Fibroblast of mammary gland (primary cell): ENCODE measurements at regions not wholly inside any gene's neighbourhood (a gene's known extent, or its start where the extent isn't known, plus 50 kb on each side); places are given as distances from the start of the nearest gene placed in this dataset.

ENCODE experiments used
- DNase-seq: peaks from one replicate; pipeline ENCODE4 v3.0.0-alpha.2; 2010; ENCODE audit warnings: low read depth
- H3K4me3 ChIP-seq: 2 replicates; pipeline ENCODE4 v1.5.1; 2011; ENCODE audit warnings: low read depth, mild to moderate bottlenecking, low read length, moderate library complexity; ENCODE audit not compliant: control insufficient read depth
- TF ChIP-seq, protein P1 (sequence below): conservative IDR thresholded peaks from 2 replicates; pipeline ENCODE4 v1.5.1; 2011; ENCODE audit warnings: low read depth, low read length, inconsistent platforms; ENCODE audit not compliant: control insufficient read depth, insufficient read depth

DNA sequence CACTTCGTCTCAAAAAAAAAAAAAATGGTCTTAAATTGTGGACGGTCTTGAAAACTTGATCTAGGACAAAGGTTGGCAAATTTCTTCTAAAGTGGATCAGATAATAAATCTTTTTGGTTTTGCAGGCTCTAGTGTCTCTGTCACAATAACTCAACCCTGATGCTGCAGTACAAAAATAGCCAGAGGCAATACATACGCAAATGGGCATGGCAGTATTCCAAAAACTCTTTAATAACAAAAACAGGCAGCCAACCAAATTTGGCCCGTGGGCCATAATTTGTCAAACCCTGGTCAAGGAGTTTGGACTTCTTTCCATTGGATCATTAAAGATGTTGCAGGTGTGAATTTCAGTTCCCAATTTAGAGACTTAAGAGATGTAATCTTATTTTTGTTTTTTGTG lies 93.5 kb upstream of the MRI1 start:
- TF ChIP-seq, protein P1, sequence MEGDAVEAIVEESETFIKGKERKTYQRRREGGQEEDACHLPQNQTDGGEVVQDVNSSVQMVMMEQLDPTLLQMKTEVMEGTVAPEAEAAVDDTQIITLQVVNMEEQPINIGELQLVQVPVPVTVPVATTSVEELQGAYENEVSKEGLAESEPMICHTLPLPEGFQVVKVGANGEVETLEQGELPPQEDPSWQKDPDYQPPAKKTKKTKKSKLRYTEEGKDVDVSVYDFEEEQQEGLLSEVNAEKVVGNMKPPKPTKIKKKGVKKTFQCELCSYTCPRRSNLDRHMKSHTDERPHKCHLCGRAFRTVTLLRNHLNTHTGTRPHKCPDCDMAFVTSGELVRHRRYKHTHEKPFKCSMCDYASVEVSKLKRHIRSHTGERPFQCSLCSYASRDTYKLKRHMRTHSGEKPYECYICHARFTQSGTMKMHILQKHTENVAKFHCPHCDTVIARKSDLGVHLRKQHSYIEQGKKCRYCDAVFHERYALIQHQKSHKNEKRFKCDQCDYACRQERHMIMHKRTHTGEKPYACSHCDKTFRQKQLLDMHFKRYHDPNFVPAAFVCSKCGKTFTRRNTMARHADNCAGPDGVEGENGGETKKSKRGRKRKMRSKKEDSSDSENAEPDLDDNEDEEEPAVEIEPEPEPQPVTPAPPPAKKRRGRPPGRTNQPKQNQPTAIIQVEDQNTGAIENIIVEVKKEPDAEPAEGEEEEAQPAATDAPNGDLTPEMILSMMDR: no peak
- DNase-seq: no peak
- no peak overlapping the region for H3K4me3 ChIP-seq

DNA sequence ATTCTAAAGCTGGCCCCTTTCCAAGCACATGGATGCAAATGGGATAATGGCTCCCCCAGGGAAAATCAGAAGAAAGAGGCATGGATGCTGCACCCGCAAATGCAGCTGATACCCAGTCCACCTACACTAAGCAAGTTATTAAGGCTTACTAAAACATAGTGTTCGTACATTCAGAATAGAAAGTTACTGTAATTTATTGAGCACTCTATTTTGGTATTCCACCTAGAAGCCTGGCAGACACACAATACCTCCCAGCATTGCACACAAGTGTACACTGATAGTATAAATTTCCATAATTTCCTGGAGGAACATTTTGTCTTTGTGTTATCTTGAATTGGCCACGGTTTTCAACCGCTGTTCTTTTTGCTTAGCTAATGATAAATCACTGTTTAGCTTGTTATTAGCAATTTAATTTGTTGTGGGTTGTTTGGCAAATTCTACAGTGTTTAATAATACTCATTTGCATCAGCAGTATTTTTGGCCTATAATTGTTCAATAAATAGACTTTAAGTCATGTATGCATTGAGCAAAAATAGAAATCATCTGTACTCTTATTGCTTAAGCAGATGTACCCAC lies 94.5 kb upstream of the MRI1 start:
- TF ChIP-seq, protein P1: no peak
- no peak overlapping the region for H3K4me3 ChIP-seq
- no peak for DNase-seq

DNA sequence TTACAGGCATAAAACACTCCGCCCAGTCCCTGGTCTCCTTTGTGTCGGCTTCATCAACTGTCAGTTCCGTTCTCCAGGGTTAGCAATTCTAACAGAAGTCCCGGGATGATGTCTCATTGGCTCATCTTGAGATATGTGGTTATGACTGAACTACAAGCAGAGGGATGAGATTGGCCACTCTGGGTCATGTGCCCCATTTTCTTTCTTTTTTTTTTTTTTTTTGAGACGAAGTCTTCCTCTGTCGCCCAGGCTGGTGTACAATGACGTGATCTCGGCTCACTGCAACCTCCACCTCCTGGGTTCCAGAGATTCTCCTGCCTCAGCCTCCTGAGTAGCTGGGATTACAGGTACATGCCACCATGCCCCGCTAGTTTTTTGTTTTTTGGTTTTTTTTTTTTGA lies 95.4 kb upstream of the MRI1 start:
- TF ChIP-seq, protein P1: no peak
- DNase-seq: no peak
- no peak overlapping the region for H3K4me3 ChIP-seq

DNA sequence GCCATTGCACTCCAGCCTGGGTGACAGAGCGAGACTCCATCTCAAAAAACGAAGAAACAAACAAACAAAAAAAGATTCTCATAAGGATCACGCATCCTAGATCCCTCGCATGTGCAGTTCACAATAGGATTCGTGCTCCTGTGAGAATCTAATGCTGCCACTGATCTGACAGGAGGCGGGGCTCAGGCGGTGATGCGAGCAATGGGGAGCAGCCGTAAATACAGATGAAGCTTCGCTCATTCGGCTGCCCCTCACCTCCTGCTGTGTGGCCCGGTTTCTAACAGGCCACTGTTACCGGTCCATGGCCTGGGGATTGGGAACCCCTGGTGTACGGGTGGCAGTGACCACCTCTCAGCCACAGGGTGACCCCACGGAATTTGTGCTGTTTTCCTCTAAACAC lies 98.2 kb upstream of the MRI1 start:
- TF ChIP-seq, protein P1: no peak
- no peak for DNase-seq
- H3K4me3 ChIP-seq: no peak overlapping the region

DNA sequence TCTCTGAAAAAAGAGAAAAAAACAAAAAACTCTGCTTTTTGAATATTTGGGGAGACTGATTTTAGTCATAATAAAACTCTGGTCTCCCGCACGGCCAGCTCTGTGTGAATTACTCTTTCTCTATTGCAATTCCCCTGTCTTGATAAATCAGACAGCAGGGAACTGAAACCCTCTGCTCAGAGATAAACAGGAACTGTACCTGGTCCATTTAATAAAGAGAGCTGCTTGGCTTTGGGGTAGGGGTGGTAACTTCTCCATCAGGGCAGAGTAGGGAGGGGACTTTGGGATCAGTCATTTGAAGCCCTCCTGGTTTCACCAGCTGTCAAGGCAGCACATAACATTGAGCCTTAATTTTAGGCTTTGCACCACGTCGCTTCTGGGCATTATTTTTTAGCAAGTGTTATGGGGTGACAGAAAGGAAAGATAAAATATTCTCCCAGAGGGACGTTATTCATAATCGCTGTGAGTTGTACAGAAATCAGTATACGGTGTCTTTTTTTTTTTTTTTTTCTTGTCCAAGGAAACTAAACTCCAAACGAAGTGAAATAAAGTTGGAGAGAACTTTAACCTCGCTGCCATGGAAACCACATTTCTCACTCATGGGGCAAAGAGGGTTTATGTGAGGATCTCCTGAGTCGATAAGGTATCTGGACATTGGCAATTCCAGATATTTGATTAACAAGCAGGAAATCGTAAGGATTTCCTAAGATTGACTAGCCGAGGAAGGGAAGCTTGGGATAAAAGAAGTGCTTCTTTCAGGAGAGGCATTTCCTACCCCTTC lies 99.0 kb upstream of the MRI1 start:
- H3K4me3 ChIP-seq: no peak overlapping the region
- TF ChIP-seq, protein P1: no peak
- no peak for DNase-seq

DNA sequence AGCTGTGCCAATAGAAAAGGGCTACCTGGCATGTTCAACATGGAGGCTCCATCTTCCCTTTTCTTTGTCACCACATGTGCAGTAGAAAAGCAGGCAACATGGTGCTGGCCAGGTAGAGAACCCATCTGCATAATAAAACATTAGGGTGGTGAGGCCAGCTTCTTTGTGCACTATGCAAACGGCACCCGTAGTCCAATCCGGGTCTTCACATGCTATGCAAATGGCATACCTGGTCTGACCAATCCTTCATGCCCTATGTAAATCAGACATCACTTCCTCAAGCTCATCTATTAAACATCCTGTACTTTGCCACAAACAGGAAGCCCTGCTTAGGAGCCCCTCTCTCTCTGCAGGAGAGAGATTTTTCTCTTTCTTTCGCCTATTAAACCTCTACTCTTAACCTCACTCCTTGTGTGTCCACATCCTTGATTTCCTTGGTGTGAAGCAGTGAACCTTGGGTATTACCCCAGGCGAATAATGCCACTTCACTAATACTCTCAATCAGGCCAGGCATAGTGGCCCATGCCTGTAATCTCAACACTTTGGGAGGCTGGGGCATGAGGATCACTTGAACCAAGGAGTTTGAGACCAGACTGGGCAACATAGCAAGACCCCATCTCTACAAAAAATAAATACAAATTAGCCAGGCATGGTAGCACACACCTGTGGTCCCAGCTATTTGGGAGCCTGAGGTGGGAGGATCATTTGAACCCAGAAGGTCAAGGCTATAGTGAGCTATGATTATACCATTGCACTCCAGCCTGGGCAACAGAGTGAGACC lies 111.3 kb upstream of the MRI1 start:
- no peak for DNase-seq
- TF ChIP-seq, protein P1: no peak
- H3K4me3 ChIP-seq: no peak overlapping the region
